Right lung (tissue), 2 donors: ENCODE measurements at regions not wholly inside any gene's neighbourhood (a gene's known extent, or its start where the extent isn't known, plus 50 kb on each side); places are given as distances from the start of the nearest gene placed in this dataset.

ENCODE experiments used
- DNase-seq, 2 donors: peaks; one replicate each; pipeline ENCODE4 v3.0.0-alpha.2; 2013

- DNase-seq, result no peak
Measured at GRCh38 chr16:72406390-72406789, 234.4 kb upstream of the PMFBP1 start.

DNA sequence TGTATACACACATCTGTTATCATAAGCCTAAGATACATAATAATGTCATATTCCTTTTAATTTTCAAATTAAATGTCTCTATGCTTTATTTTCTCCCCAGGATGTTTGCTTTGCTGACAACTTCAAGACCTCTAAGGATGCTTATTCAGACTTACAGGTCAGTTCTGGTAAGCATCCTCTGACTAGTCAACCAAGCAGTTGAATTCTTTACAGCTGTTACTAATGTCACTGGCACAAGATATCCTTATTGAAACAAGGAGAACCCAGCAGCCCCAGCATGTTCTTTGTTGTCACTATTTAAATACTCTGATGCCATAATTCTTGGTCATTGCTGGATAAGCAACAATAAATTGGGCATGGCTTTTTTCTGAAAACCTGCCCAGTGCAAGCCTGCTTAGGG lies 232.3 kb upstream of the PMFBP1 start:
- DNase-seq, result no peak

DNA sequence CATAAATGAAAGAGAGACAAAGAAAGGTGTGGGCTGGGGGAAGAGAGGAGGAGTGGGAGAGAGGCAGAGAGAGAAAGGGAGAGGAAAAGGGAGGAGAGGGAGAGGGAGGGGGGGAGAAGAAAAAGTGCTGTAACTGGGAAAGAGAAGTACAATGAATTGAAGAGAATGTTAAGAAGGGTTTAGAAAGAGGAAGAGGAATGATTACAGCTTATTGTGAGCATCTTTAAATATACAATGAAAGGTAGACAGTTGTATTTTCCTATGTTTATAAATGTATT lies 229.1 kb upstream of the PMFBP1 start:
- DNase-seq, result no peak

DNA sequence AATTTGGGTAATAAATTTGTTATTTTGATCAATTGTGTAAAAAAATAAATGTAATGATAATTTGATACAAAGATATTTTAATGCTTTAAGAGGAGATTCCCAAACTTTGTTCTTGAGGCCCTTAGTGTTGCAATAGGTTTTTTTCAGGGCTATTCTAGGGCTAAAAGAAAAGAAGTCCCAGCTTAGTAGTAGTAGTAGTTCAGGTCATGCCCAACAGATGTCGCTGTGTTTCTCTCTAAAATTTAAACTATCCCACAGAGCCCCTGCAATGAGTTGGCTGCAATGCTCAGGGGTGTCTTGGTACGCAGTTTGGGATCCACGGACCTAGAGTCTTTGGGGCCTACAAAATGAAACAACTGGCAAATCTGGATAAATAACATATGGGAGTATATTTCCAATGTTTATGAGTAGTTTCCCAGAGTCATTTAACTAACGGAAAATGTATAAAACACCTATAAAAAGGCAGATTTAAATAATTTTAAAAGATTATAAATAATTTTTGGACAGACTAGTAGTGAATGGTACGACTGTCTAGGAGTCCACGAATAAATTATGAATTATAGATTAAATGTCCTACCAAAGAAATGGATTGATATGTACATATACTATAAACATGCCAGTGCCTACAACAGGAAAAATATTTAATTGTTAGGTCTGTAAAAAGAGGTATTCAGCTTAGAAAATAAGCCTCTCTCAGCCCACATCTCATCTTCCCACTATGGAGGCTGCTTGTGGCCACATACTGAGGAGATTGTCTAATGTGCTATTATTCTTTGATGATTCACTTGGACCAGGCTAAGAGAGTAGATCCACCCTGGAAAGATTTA lies 228.5 kb upstream of the PMFBP1 start:
- DNase-seq, result peak; percentile 45 to 65

DNA sequence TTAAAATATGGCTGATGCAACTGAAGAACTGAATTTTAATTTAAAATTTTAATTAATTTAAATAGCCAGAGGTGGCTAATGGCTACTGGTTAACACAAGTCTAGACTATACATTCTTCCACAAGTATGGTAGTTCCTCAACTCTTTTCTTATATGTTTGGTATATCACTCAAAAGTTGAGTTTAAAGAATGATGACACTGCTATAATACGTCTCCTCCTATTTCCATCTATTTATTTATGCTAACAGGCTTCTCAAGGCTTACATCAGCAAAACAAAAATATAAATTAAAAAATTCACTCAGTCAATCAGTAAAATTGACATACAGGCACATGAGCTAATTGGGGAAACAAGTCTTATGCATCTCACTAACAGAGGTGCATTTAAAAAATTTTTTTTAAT lies 227.9 kb upstream of the PMFBP1 start:
- DNase-seq, result no peak

GRCh38 chr16:72397876-72398275 lies 225.9 kb upstream of the PMFBP1 start:
- peak; percentile 10 to 12 for DNase-seq

DNA sequence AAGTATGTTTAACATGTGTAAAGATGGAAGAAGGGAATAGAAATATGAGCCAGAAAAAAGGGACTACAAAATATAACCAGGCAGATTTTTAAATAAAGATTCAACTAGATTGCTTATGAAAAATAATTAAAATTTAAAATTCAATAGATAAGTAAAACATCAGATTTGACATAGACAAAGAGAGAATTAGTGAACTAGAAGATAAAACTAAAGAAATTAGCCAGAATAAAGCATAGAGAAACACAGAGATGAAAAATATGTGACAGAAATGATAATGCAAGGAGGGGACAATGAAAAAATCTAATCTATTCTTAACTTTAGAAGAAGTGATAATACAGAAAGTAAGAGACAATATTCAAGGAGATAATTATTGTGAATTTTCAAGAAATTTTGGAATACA lies 222.6 kb upstream of the PMFBP1 start:
- DNase-seq, result no peak

GRCh38 chr16:72389791-72390190 lies 217.8 kb upstream of the PMFBP1 start:
- DNase-seq, result no peak

DNA sequence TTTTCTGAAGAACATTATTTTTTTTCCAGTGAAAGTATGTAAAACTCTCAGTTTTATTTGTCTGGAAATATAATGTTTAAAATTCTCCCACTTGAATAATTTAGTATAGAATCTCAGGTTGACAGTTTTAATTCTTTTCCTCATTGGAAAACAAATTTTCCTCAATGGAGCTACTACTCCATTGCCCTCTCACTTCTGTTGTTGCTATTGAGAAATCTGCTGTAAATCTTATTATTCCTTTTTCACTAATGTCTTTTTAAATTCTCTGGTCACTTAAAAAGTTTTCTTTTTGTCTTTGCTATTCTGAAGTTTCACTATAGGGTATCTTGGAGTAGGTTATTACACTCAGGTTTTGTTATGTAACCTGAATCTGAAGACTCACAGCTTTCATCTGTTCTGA lies 216.1 kb upstream of the PMFBP1 start:
- no peak for DNase-seq

GRCh38 chr16:72384651-72385050 lies 212.7 kb upstream of the PMFBP1 start:
- no peak for DNase-seq

DNA sequence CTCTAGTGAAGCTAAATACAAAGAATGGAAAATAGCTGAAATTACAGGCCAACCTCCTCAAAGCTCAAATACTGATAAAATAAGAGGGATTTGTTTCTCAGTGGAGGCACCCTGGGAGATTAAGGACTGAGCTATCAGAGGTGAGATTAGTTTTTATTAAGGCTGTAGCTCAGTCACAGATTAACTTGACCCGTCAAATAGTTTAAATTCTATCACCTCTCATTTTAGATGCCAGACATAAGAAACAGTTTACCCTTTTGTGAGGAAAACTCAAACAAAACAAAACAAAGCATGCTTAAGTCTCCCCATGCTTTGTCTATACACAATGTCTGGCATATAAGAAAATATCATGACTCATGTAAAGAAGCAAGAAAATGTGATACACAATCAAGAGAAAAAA lies 208.3 kb upstream of the PMFBP1 start:
- DNase-seq, result no peak

GRCh38 chr16:72373201-72373600 lies 201.2 kb upstream of the PMFBP1 start:
- DNase-seq, result no peak

GRCh38 chr16:72372087-72373045 lies 200.4 kb upstream of the PMFBP1 start:
- no peak for DNase-seq

GRCh38 chr16:72371307-72372086 lies 199.5 kb upstream of the PMFBP1 start:
- no peak for DNase-seq

GRCh38 chr16:72369274-72369673 lies 197.3 kb upstream of the PMFBP1 start:
- no peak for DNase-seq

- no peak for DNase-seq
Measured at GRCh38 chr16:72367851-72368250, 195.9 kb upstream of the PMFBP1 start.

- no peak for DNase-seq
Measured at GRCh38 chr16:72362973-72363372, 191.0 kb upstream of the PMFBP1 start.

DNA sequence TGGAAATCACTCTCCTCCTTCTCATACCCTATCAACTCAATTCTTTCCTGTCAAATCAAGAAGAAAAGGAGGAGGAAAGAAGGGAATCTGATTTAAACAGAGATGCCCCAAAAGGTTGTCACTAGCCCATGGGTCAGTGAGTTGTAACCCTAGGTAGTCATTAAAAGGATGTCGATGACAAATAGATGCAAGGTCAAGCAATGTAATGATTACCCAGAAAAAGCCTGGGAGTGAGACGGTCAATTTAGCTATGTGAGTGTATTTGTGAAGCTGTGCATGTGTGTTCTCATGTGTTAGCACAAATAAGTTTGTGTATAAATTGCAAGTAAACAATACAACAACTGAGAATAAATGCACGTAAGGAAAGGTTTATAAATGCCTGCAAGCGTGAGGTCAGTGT lies 190.5 kb upstream of the PMFBP1 start:
- DNase-seq, result no peak

DNA sequence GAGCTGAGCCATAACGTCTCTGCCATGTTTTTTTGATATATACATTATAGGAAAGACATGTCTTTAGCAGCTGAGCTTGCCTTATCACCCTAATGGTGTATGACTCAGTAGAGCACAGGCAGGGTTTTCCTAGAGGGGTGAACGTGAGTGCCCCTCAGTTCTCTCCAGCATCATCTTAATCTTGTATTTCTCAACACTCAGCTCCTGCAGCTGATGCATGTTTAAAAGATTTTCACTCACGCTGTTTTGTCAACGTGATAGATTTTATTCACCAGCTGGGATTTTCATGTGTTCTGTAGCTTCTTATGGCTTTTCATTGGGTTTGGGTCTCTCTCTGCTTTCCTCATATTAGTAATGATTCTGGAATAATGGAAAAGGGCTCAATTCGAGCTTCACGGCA lies 186.0 kb upstream of the PMFBP1 start:
- peak in 1 of 2 donors; percentile 8 for DNase-seq

DNA sequence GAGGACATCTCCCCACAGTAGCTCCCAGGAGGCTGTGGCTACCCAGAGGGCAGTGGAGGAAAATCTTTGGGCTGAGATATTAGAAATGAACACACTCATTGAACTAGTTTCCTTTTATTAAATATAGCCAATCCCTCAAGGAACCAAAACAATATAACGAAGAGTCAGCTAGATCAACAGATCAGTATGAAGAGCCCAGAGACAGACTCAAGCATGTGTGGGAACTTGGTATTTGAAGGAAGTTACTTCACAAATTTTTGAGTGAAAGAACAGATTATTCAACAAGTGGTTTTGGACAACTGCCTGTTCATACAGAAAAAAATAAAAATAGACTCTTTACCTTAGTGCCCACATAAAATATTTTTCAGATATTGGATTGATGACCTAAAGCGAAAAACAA lies 183.6 kb upstream of the PMFBP1 start:
- no peak for DNase-seq

DNA sequence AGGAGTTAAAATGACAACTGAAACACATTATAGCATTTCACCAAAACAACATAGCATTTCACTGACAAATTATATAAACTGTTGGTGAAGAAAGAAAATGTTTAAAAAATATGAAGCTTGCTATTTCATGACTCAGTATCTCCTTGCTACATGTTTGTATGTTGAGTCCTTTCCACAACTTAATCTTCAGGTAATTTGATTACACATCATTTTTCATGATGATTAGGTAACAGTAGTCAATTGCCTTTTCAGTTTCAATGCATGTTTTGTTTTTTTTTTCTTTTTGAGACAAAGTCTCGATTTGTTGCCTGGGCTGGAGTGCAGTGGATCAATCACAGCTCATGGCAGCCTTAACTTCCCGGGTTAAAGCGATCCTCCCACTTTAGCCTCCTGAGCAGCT lies 177.8 kb upstream of the PMFBP1 start:
- no peak for DNase-seq

DNA sequence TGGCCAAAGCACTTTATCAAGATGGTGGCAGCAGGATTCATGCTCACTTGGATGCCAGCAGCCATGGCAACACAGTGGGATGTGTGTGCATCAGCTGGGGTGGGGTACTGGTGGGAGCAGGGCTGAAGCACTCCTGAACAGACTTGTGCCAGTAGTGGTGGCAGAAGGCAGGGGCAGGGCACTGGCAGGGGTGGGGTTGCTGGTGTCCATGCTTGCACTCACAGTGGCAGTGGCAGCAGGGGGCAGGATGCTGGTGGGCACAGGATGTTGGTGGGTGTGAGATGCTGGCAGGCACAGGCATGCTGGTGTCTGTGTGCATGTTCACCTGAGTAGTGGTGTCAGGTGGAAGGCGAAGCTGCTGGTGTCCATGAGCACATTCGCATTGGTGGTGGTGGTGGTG lies 161.0 kb upstream of the PMFBP1 start:
- no peak for DNase-seq
